ENCODE measurements at regions not wholly inside any gene's neighbourhood (a gene's known extent, or its start where the extent isn't known, plus 50 kb on each side); places are given as distances from the start of the nearest gene placed in this dataset.
A peak's percentile ranks its signal among the peaks of the same experiment; 100 is the strongest.

- no peak for DNase-seq (ENCODE audit: low read depth in 2 of 2)
These were observed 831.6 kb upstream of the NDST4 start for GRCh38 chr4:115945026-115945425.

- no peak for DNase-seq (ENCODE audit: low read depth in 2 of 2)
These were observed 830.9 kb upstream of the NDST4 start for GRCh38 chr4:115944146-115944905.

GRCh38 chr4:115938764-115939443 lies 825.5 kb upstream of the NDST4 start:
- DNase-seq (ENCODE audit: low read depth in 2 of 2): no peak

GRCh38 chr4:115929373-115929772 lies 816.0 kb upstream of the NDST4 start:
- no peak for DNase-seq (ENCODE audit: low read depth in 2 of 2)

- DNase-seq (ENCODE audit: low read depth in 2 of 2): no peak
These were observed 814.0 kb upstream of the NDST4 start for GRCh38 chr4:115927382-115927781.

GRCh38 chr4:115923152-115923551 lies 809.7 kb upstream of the NDST4 start:
- no peak for DNase-seq (ENCODE audit: low read depth in 2 of 2)

GRCh38 chr4:115920637-115921036 lies 807.2 kb upstream of the NDST4 start:
- no peak for DNase-seq (ENCODE audit: low read depth in 2 of 2)

GRCh38 chr4:115918149-115918548 lies 804.7 kb upstream of the NDST4 start:
- DNase-seq (ENCODE audit: low read depth in 2 of 2): no peak

GRCh38 chr4:115906428-115906827 lies 793.0 kb upstream of the NDST4 start:
- DNase-seq (ENCODE audit: low read depth in 2 of 2): no peak

- no peak for DNase-seq (ENCODE audit: low read depth in 2 of 2)
These were observed 770.4 kb upstream of the NDST4 start for GRCh38 chr4:115883847-115884246.

- DNase-seq (ENCODE audit: low read depth in 2 of 2): no peak
These were observed 769.8 kb upstream of the NDST4 start for GRCh38 chr4:115883231-115883630.

GRCh38 chr4:115873048-115873447 lies 759.6 kb upstream of the NDST4 start:
- no peak for DNase-seq (ENCODE audit: low read depth in 2 of 2)

- no peak for DNase-seq (ENCODE audit: low read depth in 2 of 2)
These were observed 758.2 kb upstream of the NDST4 start for GRCh38 chr4:115871596-115871995.

GRCh38 chr4:115866364-115866896 lies 753.0 kb upstream of the NDST4 start:
- no peak for DNase-seq (ENCODE audit: low read depth in 2 of 2)

GRCh38 chr4:115865736-115866135 lies 752.3 kb upstream of the NDST4 start:
- DNase-seq (ENCODE audit: low read depth in 2 of 2): no peak

- no peak for DNase-seq (ENCODE audit: low read depth in 2 of 2)
These were observed 739.3 kb upstream of the NDST4 start for GRCh38 chr4:115852767-115853091.

- DNase-seq (ENCODE audit: low read depth in 2 of 2): peak in 1 of 2 donors; percentile 0
These were observed 738.7 kb upstream of the NDST4 start for GRCh38 chr4:115851918-115852766.

- DNase-seq (ENCODE audit: low read depth in 2 of 2): no peak
These were observed 737.5 kb upstream of the NDST4 start for GRCh38 chr4:115850799-115851509.

GRCh38 chr4:115844180-115844579 lies 730.8 kb upstream of the NDST4 start:
- no peak for DNase-seq (ENCODE audit: low read depth in 2 of 2)

- no peak for DNase-seq (ENCODE audit: low read depth in 2 of 2)
These were observed 728.5 kb upstream of the NDST4 start for GRCh38 chr4:115841871-115842270.

GRCh38 chr4:115834441-115834840 lies 721.0 kb upstream of the NDST4 start:
- no peak for DNase-seq (ENCODE audit: low read depth in 2 of 2)

GRCh38 chr4:115824630-115825029 lies 711.2 kb upstream of the NDST4 start:
- no peak for DNase-seq (ENCODE audit: low read depth in 2 of 2)
